H1 (cell line): ENCODE measurements at regions not wholly inside any gene's neighbourhood (a gene's known extent, or its start where the extent isn't known, plus 50 kb on each side); places are given as distances from the start of the nearest gene placed in this dataset.

Experiments
- EZH2 ChIP-seq: fragments of 200-600 bp; sonication (generic); IDR thresholded peaks from 2 replicates; pipeline ENCODE4 v1.7.1; 2012; ENCODE audit warnings: low read depth, mild to moderate bottlenecking, moderate library complexity, low read length, inconsistent platforms; ENCODE audit not compliant: severe bottlenecking
- KDM1A ChIP-seq: fragments of 200-600, 300-600 bp; sonication (generic); IDR thresholded peaks from 2 replicates; pipeline ENCODE4 v1.7.1; 2016; ENCODE audit warnings: mild to moderate bottlenecking, low read length, borderline replicate concordance
- TF ChIP-seq, protein P1 (sequence below): fragments of 300-600 bp; sonication (generic); IDR thresholded peaks from 2 replicates; pipeline ENCODE4 v1.7.1; 2012; ENCODE audit warnings: low read length, moderate library complexity, mild to moderate bottlenecking, inconsistent platforms; ENCODE audit not compliant: insufficient replicate concordance
- TF ChIP-seq, protein P2 (sequence below): IDR thresholded peaks from 2 replicates; pipeline ENCODE4 v1.6.1; 2011; ENCODE audit warnings: low read depth, mild to moderate bottlenecking, low read length; ENCODE audit not compliant: insufficient read depth

DNA sequence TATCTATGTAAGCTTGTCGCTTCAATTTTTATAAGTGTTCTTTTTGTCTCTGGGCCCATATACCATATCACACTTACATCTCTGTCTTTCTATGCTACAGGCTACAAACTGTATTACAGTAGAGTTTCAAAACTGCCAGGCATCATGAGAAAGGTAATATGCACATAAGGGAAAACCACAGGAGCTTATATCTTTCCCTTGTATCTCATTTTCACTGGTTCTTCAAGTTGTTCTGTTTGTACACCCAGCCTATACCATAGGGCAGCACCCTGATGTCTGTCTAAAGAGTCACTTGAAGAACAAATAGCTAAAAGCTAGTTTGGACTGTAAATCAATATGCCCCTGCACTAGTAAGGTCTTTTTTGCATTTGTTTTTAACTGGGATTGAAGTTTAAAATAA is 366.7 kb downstream of the FIGN start (continued):
- TF ChIP-seq, protein P1, sequence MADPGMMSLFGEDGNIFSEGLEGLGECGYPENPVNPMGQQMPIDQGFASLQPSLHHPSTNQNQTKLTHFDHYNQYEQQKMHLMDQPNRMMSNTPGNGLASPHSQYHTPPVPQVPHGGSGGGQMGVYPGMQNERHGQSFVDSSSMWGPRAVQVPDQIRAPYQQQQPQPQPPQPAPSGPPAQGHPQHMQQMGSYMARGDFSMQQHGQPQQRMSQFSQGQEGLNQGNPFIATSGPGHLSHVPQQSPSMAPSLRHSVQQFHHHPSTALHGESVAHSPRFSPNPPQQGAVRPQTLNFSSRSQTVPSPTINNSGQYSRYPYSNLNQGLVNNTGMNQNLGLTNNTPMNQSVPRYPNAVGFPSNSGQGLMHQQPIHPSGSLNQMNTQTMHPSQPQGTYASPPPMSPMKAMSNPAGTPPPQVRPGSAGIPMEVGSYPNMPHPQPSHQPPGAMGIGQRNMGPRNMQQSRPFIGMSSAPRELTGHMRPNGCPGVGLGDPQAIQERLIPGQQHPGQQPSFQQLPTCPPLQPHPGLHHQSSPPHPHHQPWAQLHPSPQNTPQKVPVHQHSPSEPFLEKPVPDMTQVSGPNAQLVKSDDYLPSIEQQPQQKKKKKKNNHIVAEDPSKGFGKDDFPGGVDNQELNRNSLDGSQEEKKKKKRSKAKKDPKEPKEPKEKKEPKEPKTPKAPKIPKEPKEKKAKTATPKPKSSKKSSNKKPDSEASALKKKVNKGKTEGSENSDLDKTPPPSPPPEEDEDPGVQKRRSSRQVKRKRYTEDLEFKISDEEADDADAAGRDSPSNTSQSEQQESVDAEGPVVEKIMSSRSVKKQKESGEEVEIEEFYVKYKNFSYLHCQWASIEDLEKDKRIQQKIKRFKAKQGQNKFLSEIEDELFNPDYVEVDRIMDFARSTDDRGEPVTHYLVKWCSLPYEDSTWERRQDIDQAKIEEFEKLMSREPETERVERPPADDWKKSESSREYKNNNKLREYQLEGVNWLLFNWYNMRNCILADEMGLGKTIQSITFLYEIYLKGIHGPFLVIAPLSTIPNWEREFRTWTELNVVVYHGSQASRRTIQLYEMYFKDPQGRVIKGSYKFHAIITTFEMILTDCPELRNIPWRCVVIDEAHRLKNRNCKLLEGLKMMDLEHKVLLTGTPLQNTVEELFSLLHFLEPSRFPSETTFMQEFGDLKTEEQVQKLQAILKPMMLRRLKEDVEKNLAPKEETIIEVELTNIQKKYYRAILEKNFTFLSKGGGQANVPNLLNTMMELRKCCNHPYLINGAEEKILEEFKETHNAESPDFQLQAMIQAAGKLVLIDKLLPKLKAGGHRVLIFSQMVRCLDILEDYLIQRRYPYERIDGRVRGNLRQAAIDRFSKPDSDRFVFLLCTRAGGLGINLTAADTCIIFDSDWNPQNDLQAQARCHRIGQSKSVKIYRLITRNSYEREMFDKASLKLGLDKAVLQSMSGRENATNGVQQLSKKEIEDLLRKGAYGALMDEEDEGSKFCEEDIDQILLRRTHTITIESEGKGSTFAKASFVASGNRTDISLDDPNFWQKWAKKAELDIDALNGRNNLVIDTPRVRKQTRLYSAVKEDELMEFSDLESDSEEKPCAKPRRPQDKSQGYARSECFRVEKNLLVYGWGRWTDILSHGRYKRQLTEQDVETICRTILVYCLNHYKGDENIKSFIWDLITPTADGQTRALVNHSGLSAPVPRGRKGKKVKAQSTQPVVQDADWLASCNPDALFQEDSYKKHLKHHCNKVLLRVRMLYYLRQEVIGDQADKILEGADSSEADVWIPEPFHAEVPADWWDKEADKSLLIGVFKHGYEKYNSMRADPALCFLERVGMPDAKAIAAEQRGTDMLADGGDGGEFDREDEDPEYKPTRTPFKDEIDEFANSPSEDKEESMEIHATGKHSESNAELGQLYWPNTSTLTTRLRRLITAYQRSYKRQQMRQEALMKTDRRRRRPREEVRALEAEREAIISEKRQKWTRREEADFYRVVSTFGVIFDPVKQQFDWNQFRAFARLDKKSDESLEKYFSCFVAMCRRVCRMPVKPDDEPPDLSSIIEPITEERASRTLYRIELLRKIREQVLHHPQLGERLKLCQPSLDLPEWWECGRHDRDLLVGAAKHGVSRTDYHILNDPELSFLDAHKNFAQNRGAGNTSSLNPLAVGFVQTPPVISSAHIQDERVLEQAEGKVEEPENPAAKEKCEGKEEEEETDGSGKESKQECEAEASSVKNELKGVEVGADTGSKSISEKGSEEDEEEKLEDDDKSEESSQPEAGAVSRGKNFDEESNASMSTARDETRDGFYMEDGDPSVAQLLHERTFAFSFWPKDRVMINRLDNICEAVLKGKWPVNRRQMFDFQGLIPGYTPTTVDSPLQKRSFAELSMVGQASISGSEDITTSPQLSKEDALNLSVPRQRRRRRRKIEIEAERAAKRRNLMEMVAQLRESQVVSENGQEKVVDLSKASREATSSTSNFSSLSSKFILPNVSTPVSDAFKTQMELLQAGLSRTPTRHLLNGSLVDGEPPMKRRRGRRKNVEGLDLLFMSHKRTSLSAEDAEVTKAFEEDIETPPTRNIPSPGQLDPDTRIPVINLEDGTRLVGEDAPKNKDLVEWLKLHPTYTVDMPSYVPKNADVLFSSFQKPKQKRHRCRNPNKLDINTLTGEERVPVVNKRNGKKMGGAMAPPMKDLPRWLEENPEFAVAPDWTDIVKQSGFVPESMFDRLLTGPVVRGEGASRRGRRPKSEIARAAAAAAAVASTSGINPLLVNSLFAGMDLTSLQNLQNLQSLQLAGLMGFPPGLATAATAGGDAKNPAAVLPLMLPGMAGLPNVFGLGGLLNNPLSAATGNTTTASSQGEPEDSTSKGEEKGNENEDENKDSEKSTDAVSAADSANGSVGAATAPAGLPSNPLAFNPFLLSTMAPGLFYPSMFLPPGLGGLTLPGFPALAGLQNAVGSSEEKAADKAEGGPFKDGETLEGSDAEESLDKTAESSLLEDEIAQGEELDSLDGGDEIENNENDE: no peak
- TF ChIP-seq KDM1A (no peak), EZH2 (no peak)
- TF ChIP-seq, protein P2, sequence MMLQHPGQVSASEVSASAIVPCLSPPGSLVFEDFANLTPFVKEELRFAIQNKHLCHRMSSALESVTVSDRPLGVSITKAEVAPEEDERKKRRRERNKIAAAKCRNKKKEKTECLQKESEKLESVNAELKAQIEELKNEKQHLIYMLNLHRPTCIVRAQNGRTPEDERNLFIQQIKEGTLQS: no peak
- TF ChIP-seq, all 59 proteins: peak for 0
